IPS DF 4.7 (cell line): ENCODE measurements at regions not wholly inside any gene's neighbourhood (a gene's known extent, or its start where the extent isn't known, plus 50 kb on each side); places are given as distances from the start of the nearest gene placed in this dataset.
"Not testable (repeated sequence)": the region's sequence is repeated elsewhere in the genome, so short reads cannot be mapped to it uniquely, and the experiment has no call there.

Experiments
- DNase-seq: peaks from one replicate; pipeline ENCODE4 v3.0.0-alpha.2; 2013; ENCODE audit warnings: low spot score; ENCODE audit errors: extremely low read depth

- DNase-seq: no peak
These were observed 96.1 kb upstream of the CHD2 start for GRCh38 chr15:92803852-92804609.

- not testable (repeated sequence) for DNase-seq
These were observed 95.6 kb upstream of the CHD2 start for GRCh38 chr15:92804610-92804936.

- DNase-seq: no peak
These were observed 94.9 kb upstream of the CHD2 start for GRCh38 chr15:92805080-92805690.

- DNase-seq: not testable (repeated sequence)
These were observed 94.0 kb upstream of the CHD2 start for GRCh38 chr15:92806171-92806570.

GRCh38 chr15:92806763-92807162 lies 93.4 kb upstream of the CHD2 start:
- DNase-seq: no peak

GRCh38 chr15:92807971-92808571 lies 92.1 kb upstream of the CHD2 start:
- DNase-seq: no peak

GRCh38 chr15:92808598-92809063 lies 91.5 kb upstream of the CHD2 start:
- DNase-seq: no peak

- no peak for DNase-seq
These were observed 90.9 kb upstream of the CHD2 start for GRCh38 chr15:92809064-92809879.

- DNase-seq: no peak
These were observed 90.2 kb upstream of the CHD2 start for GRCh38 chr15:92809880-92810361.

- DNase-seq: no peak
These were observed 89.5 kb upstream of the CHD2 start for GRCh38 chr15:92810418-92811138.

GRCh38 chr15:92811148-92811913 lies 88.8 kb upstream of the CHD2 start:
- no peak for DNase-seq

GRCh38 chr15:92812271-92812670 lies 87.9 kb upstream of the CHD2 start:
- DNase-seq: no peak

GRCh38 chr15:92813485-92813884 lies 86.6 kb upstream of the CHD2 start:
- no peak for DNase-seq

- no peak for DNase-seq
These were observed 82.7 kb upstream of the CHD2 start for GRCh38 chr15:92817339-92817886.

- no peak for DNase-seq
These were observed 81.4 kb upstream of the CHD2 start for GRCh38 chr15:92818651-92819277.

- no peak for DNase-seq
These were observed 80.6 kb upstream of the CHD2 start for GRCh38 chr15:92819278-92820235.

GRCh38 chr15:92820236-92821021 lies 79.7 kb upstream of the CHD2 start:
- no peak for DNase-seq
